ENCODE measurements at regions not wholly inside any gene's neighbourhood (a gene's known extent, or its start where the extent isn't known, plus 50 kb on each side); places are given as distances from the start of the nearest gene placed in this dataset.

- no peak for TF ChIP-seq POLR2AphosphoS5 (IDR thresholded peaks at IDR 0.05; ENCODE audit: borderline replicate concordance, low read depth, low read length)
- TF ChIP-seq EZH2 (IDR thresholded peaks at IDR 0.05), result no peak
- no peak for TF ChIP-seq FOXP2 (optimal IDR thresholded peaks at IDR 0.05; ENCODE audit: control extremely low read depth, extremely low read length, insufficient read depth)
Observed at GRCh38 chr1:56034847-56035481, 544.4 kb downstream of the PLPP3 start.
